Mammary epithelial cell (primary cell): ENCODE measurements at regions not wholly inside any gene's neighbourhood (a gene's known extent, or its start where the extent isn't known, plus 50 kb on each side); places are given as distances from the start of the nearest gene placed in this dataset.

ENCODE experiments used
- EZH2 ChIP-seq: IDR thresholded peaks from 2 replicates; pipeline ENCODE4 v1.6.1; 2012; ENCODE audit warnings: low read length, inconsistent platforms, borderline replicate concordance
- TF ChIP-seq, protein P1 (sequence below), 2 donors: IDR thresholded peaks in 1 of 2; conservative IDR thresholded peaks in 1 of 2; 2 replicates each; pipeline ENCODE4 v1.5.1; 2011 to 2012; ENCODE audit warnings: inconsistent platforms in 2 of 2, low read length in 2 of 2, mild to moderate bottlenecking in 2 of 2, control low read depth in 1 of 2, low read depth in 1 of 2; ENCODE audit not compliant: insufficient read depth in 1 of 2; ENCODE audit errors: extremely low read depth in 1 of 2

DNA sequence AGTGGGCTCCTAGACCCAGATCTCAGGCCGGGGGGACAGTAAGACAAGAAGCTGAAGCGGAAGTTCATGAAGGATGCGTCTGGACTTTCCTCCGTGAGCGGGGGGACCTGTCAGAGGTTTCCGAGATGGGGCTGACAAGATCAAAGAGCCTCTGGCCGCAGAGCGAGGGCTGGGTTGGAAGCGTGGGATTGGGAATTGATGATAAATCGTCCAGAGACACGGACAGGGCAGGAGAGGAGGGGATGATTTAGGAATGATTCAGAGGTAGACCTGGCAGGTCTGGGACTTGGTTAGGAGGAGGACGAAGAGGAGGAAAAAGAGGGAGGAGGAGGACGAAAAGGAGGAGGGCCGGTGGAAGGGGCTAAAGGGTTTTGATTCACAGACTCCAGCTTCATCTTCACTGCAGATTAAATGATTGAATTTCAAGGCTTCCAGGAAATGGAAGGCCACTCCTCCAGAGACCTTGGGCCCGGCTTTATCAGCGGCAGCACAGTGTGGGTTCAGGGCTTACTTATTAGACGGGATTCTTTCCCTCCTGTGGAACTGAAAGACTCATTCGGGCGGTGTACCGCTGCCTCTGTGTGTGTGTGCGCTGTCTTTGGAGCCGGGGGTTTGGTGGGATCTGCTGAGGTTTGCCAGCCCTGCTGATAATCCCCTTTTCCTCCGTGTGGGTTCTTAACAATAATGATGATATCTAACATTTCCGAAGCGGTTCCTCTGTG lies 85.7 kb upstream of the SLC45A1 start:
- TF ChIP-seq, protein P1, sequence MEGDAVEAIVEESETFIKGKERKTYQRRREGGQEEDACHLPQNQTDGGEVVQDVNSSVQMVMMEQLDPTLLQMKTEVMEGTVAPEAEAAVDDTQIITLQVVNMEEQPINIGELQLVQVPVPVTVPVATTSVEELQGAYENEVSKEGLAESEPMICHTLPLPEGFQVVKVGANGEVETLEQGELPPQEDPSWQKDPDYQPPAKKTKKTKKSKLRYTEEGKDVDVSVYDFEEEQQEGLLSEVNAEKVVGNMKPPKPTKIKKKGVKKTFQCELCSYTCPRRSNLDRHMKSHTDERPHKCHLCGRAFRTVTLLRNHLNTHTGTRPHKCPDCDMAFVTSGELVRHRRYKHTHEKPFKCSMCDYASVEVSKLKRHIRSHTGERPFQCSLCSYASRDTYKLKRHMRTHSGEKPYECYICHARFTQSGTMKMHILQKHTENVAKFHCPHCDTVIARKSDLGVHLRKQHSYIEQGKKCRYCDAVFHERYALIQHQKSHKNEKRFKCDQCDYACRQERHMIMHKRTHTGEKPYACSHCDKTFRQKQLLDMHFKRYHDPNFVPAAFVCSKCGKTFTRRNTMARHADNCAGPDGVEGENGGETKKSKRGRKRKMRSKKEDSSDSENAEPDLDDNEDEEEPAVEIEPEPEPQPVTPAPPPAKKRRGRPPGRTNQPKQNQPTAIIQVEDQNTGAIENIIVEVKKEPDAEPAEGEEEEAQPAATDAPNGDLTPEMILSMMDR (conservative IDR thresholded peaks at IDR 0.05 in 1 of 2, IDR thresholded peaks at IDR 0.05 in 1 of 2; ENCODE audit: extremely low read depth in 1 of 2, insufficient read depth in 1 of 2, low read depth in 1 of 2, low read length in 2 of 2): no peak
- TF ChIP-seq EZH2: no peak
